Esophagus (tissue), 2 donors: ENCODE measurements at regions not wholly inside any gene's neighbourhood (a gene's known extent, or its start where the extent isn't known, plus 50 kb on each side); places are given as distances from the start of the nearest gene placed in this dataset.

Experiments used
- H3K27ac ChIP-seq, 2 donors: one replicate each; pipeline ENCODE4 v1.5.1; 2013; ENCODE audit warnings: low read depth in 2 of 2, mild to moderate bottlenecking in 2 of 2, inconsistent platforms in 1 of 2, low read length in 1 of 2, moderate library complexity in 1 of 2
- H3K27me3 ChIP-seq, 2 donors: one replicate each; pipeline ENCODE4 v1.6.1; 2013; ENCODE audit warnings: low read length in 2 of 2, control low read depth in 1 of 2, mild to moderate bottlenecking in 1 of 2; ENCODE audit not compliant: insufficient read depth in 2 of 2, control insufficient read depth in 1 of 2
- H3K36me3 ChIP-seq, 2 donors: one replicate each; pipeline ENCODE4 v1.6.1; 2013; ENCODE audit warnings: low read length in 1 of 2; ENCODE audit not compliant: control insufficient read depth in 2 of 2, insufficient read depth in 2 of 2
- H3K4me1 ChIP-seq, 2 donors: one replicate each; pipeline ENCODE4 v1.6.1; 2013; ENCODE audit warnings: low read length in 1 of 2; ENCODE audit not compliant: control insufficient read depth in 2 of 2, insufficient read depth in 2 of 2
- H3K4me3 ChIP-seq, 2 donors: one replicate each; pipeline ENCODE4 v1.5.1; 2013; ENCODE audit warnings: low read length in 2 of 2, mild to moderate bottlenecking in 2 of 2, low read depth in 1 of 2, moderate library complexity in 1 of 2
- H3K9me3 ChIP-seq, 2 donors: one replicate each; pipeline ENCODE4 v1.6.1; 2013; ENCODE audit warnings: mild to moderate bottlenecking in 2 of 2, low read depth in 1 of 2, low read length in 1 of 2, moderate library complexity in 1 of 2; ENCODE audit not compliant: control insufficient read depth in 2 of 2, insufficient read depth in 1 of 2
- WGBS, 2 donors: extraction: QIAGEN DNeasy Blood & Tissue Kit; methylation state at CpG; one replicate each; pipeline ENCODE4 v1.1.7; 2013; 5-methylcytosine and 5-hydroxymethylcytosine counted together
- donor health status: healthy with polysubstance abuse.
- donor health status: Bipolar disorder and iron deficiency.

DNA sequence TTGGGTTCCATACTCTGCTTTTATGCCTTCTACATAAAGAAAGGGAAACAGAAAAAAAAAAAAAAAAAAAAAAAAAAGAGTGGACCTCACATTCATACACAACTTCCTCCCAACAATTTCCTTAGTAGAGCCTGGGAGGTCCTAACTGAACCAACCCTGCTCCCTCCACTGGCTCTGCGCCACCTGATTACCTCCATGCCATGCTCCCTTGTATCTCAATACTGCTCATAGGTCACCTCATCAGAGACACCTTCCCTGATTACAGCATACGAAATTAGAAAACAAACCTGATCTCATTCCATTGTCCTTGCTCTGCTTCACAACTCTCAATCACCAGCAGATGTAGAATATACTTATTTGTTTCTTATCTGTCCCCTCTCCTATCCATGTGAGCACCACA is 134.2 kb upstream of the EYA4 start:
- Histone ChIP-seq H3K4me3 (no peak overlapping the region), H3K36me3 (no peaks in the 10 kb centered on the region), H3K9me3 (no peaks in the 10 kb centered on the region), H3K27me3 (no peaks in the 10 kb centered on the region), H3K27ac (no peak overlapping the region), H3K4me1 (no peaks in the 10 kb centered on the region)
- WGBS, 2 donors, result 76 to 78% methylated on average over 2 of the region's 2 CpGs

DNA sequence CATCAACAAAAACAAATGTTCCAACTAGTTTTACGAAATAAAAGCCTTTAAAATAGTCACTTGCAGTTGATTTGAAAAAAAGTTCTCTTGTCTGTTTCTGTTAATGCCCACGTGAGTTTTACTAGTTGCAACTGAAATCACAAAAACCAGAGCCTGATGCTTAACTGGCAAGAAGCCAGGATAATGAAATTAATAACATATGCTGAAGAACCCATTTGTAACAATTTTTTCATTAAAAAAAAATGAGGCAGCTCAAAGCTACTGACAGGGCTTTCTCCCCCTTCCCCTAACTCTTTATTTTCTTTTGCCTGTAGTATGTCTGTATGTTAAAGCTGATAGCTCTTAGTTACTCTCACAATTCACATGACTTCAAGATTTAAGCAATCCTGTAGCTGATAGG is 132.7 kb upstream of the EYA4 start:
- no peaks in the 10 kb centered on the region for H3K27me3 ChIP-seq
- H3K9me3 ChIP-seq, result no peaks in the 10 kb centered on the region
- no peak overlapping the region for H3K4me3 ChIP-seq
- 24 to 39% methylated on average over 2 of the region's 2 CpGs for WGBS, 2 donors
- no peak overlapping the region for H3K27ac ChIP-seq
- H3K36me3 ChIP-seq, result no peaks in the 10 kb centered on the region
- H3K4me1 ChIP-seq, result no peaks in the 10 kb centered on the region

DNA sequence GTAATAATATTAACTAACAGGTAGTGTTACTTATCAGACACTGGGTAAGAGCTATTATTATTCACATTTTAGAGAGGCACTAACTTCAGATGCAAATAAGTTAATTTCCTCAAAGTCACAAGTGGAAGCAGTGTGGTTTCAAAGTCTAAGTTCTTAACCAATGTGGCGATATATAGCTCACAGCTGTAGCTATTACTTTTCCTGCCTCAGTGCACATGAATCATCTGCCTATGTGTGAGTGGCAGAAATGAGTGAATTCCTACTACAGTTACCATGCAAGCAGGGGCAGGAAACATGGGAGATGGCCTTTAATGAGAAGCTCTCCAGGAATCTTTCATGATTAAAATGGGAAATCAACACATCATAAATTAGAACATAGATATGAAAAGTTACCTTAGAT is 126.2 kb upstream of the EYA4 start:
- Histone ChIP-seq H3K27ac (no peak overlapping the region), H3K36me3 (no peaks in the 10 kb centered on the region), H3K4me3 (no peak overlapping the region), H3K27me3 (no peaks in the 10 kb centered on the region), H3K4me1 (no peaks in the 10 kb centered on the region), H3K9me3 (no peaks in the 10 kb centered on the region)
- 77 to 88% methylated on average over 1 of the region's 1 CpG for WGBS, 2 donors

DNA sequence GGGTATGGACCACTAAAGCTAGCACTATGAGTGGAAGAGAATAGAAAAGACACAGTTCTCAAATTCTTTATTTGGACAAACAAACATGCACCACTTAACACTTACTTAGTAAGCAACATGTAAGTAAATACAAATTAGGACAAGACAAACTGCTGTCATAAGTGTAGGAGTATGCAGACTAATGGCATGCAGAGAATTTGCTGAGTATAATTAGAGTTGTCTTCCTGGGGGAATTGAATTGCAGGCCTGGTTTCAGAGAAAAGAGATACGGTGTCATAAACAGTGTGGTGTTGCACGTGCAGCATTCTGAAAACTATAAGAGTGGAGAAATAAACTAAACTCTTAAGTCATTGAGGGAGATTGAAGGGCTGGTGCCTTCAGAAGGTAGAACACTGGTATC is 125.2 kb upstream of the EYA4 start:
- H3K36me3 ChIP-seq, result no peaks in the 10 kb centered on the region
- no peak overlapping the region for H3K27ac ChIP-seq
- no peaks in the 10 kb centered on the region for H3K27me3 ChIP-seq
- no peak overlapping the region for H3K4me3 ChIP-seq
- WGBS, 2 donors, result 56 to 70% methylated on average over 2 of the region's 2 CpGs
- no peaks in the 10 kb centered on the region for H3K9me3 ChIP-seq
- H3K4me1 ChIP-seq, result no peaks in the 10 kb centered on the region

DNA sequence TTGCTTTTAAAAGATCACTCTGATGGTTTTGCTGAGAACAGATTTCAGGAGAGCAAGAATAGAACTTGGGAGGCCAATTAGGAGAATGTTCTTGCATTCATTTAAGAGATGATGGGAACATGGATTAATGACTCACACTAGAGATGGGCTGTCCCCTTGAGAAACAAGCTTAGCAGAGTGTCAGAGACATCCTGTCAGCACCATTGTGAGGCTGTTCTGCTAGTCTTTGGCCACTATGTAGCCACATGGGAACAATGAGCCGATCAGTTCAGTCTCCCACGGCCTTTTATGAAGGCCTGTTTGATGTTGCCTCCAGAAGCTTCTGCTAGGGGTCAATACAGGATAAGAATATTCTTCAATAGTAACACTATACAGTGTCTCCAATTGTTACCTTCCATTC is 113.0 kb upstream of the EYA4 start:
- no peaks in the 10 kb centered on the region for H3K9me3 ChIP-seq
- no peaks in the 10 kb centered on the region for H3K36me3 ChIP-seq
- H3K27me3 ChIP-seq, result no peaks in the 10 kb centered on the region
- no peaks in the 10 kb centered on the region for H3K4me1 ChIP-seq
- H3K27ac ChIP-seq, result no peak overlapping the region
- no peak overlapping the region for H3K4me3 ChIP-seq
- WGBS, 2 donors, result 65 to 83% methylated on average over 2 of the region's 2 CpGs

DNA sequence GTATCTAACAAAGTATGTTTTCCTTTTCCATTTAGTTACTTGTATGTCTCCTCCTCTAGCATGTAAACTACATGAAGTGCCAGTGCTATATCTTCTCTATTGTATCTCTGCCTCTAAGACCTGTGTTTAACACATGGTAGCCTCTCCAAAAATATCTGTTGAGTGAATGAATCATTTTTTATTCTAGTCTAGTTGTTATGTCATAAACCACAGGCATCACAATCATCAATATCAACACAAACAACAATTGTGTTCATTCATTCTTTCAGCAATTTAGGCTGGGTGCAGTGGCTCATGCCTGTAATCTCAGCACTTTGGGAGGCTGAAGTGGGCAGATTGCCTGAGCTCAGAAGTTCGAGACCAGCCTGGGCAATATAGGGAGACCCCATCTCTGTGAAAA is 111.6 kb upstream of the EYA4 start:
- no peaks in the 10 kb centered on the region for H3K9me3 ChIP-seq
- no peak overlapping the region for H3K27ac ChIP-seq
- WGBS, 2 donors, result 56 to 67% methylated on average over 1 of the region's 1 CpG
- H3K4me1 ChIP-seq, result no peaks in the 10 kb centered on the region
- H3K36me3 ChIP-seq, result no peaks in the 10 kb centered on the region
- H3K4me3 ChIP-seq, result no peak overlapping the region
- no peaks in the 10 kb centered on the region for H3K27me3 ChIP-seq

DNA sequence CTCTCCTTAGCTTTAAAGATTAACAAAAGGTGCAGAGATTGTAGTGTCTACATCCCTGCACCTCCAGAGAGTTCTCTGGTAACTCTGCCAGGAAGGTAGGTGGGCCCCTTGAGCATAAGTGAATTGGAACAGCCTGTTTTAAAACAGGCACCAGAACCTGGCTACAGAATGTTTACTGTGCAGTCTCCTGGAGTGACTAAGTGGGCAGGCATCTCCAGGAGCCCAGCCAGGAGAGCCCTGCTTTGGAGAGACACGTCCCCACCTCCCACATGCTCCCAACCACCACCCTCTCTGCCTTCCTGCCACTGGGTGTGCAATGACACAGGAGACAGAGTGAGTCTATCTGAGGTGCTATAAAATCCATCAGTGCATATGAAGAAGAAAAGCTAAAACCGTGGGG is 110.3 kb upstream of the EYA4 start:
- Histone ChIP-seq H3K36me3 (no peaks in the 10 kb centered on the region), H3K4me1 (no peaks in the 10 kb centered on the region), H3K9me3 (no peaks in the 10 kb centered on the region), H3K27me3 (no peaks in the 10 kb centered on the region), H3K27ac (no peak overlapping the region), H3K4me3 (no peak overlapping the region)
- 44 to 55% methylated on average over 2 of the region's 2 CpGs for WGBS, 2 donors

DNA sequence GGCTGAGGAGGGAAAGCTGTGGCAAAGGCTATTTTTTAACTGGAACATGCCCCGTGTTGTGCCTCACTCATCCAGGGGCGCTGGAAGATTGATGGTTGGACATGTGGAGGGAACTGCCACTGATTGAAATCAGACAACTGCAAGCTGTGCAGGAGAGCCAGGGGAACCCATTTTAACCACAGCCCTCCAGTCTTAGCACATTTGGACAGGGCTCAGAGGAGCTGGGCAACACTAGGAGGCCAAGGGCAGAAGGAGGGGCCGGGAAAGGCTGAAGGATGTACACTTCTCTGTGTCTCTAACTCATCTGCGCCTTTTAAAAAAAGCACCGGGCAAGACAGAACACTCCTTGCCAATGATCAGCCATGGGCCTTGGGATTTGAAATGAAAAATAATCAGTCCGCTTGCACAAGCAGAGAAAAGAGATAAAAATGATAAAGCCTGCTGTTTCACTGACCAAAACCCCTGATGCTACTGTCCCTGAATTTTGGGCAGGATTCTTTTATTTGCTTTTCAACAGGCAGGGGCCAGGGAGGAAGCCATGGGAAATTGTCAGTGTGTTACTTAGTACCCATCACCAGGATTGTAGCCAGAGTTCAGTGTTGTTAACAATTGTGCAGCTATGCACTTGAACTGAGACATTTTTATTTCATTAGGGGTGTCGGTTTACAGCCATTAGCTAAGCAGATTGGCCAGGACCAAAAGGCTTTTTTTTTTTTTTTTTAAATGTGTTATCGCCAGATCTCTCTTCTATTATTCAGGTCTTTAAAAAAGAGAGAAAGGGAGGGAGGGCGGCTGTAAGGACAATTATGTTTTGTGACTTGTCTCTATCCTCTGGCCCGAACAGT is 109.3 kb upstream of the EYA4 start:
- Histone ChIP-seq H3K27ac (no peak overlapping the region), H3K27me3 (no peaks in the 10 kb centered on the region), H3K36me3 (no peaks in the 10 kb centered on the region), H3K4me1 (no peaks in the 10 kb centered on the region), H3K9me3 (no peaks in the 10 kb centered on the region), H3K4me3 (no peak overlapping the region)
- 71 to 77% methylated on average over 10 of the region's 10 CpGs for WGBS, 2 donors

DNA sequence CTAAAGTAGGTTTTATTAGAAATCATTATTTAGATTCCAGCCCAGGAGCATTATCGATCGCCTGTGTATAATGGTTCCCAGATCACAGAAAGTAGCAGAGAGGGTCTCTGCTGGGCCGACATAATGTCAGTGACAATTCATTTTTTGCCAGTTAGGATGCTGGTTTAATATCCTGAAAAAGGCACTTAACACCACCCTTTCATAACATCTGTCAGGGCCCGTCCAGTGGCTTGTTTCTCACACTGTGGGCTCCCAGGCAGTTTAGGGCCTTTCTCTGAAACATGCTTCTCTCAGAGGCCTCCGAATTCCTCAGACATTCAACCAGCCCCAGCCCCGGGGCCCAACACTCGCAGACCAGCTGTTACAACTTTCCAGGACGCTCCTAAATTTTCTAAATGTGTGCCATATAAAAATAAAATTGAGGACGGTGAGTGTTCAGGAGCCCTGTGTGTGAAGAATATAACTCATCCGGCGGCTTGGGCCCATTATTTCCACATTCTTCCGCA is 108.6 kb upstream of the EYA4 start:
- H3K27me3 ChIP-seq, result no peaks in the 10 kb centered on the region
- no peaks in the 10 kb centered on the region for H3K36me3 ChIP-seq
- no peaks in the 10 kb centered on the region for H3K4me1 ChIP-seq
- WGBS, 2 donors, result 82 to 84% methylated on average over 12 of the region's 12 CpGs
- no peak overlapping the region for H3K4me3 ChIP-seq
- H3K9me3 ChIP-seq, result no peaks in the 10 kb centered on the region
- H3K27ac ChIP-seq, result no peak overlapping the region
